Panc1 (cell line): ENCODE measurements at regions not wholly inside any gene's neighbourhood (a gene's known extent, or its start where the extent isn't known, plus 50 kb on each side); places are given as distances from the start of the nearest gene placed in this dataset.

Experiments used
- ATAC-seq: fragments of 200-7000 bp; cut with Tn5 transposase; 2 replicates; pipeline ENCODE4 v1.9.1; 2020; ENCODE audit warnings: mild to moderate bottlenecking, moderate library complexity
- BruUV-seq: library from RNA; stranded (reverse); fragments of 400-500 nt; replicated peaks from 2 replicates; lab custom pipeline; 2021; lab: Mats Ljungman, UMichigan
- CTCF ChIA-PET: fragments of 300-600 bp; sonication (Branson Sonifier 250); formaldehyde crosslinking; loops from one replicate; lab custom pipeline; 2022; ENCODE audit warnings: antibody characterized with exemption; lab: Charles Lee
- POLR2A ChIA-PET: fragments of 300-600 bp; sonication (Branson Sonifier 250); formaldehyde crosslinking; loops from one replicate; lab custom pipeline; 2022; ENCODE audit warnings: antibody characterized with exemption; lab: Charles Lee
- DNase-seq: peaks from one replicate; pipeline ENCODE4 v3.0.0-alpha.2; 2010; ENCODE audit warnings: low read depth, low spot score
- H3K27ac ChIP-seq: 2 replicates; pipeline ENCODE4 v1.5.1; 2011; ENCODE audit warnings: mild to moderate bottlenecking, low read length, inconsistent platforms
- H3K27me3 ChIP-seq: fragments of 200-500 bp; sonication (Bioruptor generic); 2 replicates; pipeline ENCODE4 v1.6.0; 2014; ENCODE audit warnings: low read length, inconsistent platforms; ENCODE audit not compliant: control insufficient read depth, insufficient read depth
- H3K36me3 ChIP-seq: fragments of 200-500 bp; sonication (Bioruptor generic); 2 replicates; pipeline ENCODE4 v1.5.1; 2014; ENCODE audit warnings: inconsistent platforms, mild to moderate bottlenecking, low read length, moderate library complexity; ENCODE audit not compliant: control insufficient read depth, insufficient read depth
- H3K4me1 ChIP-seq: 2 replicates; pipeline ENCODE4 v1.5.1; 2011; ENCODE audit warnings: inconsistent platforms, mild to moderate bottlenecking, low read length, moderate library complexity; ENCODE audit not compliant: control insufficient read depth, insufficient read depth
- H3K4me3 ChIP-seq, 2 experiments: 2 replicates each; pipeline ENCODE4 v1.5.1; 2011 to 2012; ENCODE audit warnings: low read depth in 2 of 2, low read length in 2 of 2, mild to moderate bottlenecking in 2 of 2, inconsistent platforms in 1 of 2, moderate library complexity in 1 of 2
- H3K9me3 ChIP-seq: fragments of 200-500 bp; sonication (Bioruptor generic); 2 replicates; pipeline ENCODE4 v1.5.1; 2014; ENCODE audit warnings: low read depth, mild to moderate bottlenecking, inconsistent platforms, low read length, moderate library complexity; ENCODE audit not compliant: control insufficient read depth, insufficient read depth
- POLR2AphosphoS5 ChIP-seq: IDR thresholded peaks from 2 replicates; pipeline ENCODE4 v1.6.1; 2012; ENCODE audit warnings: mild to moderate bottlenecking, low read depth, low read length, moderate library complexity
- SIN3A ChIP-seq: IDR thresholded peaks from 2 replicates; pipeline ENCODE4 v1.6.1; 2012; ENCODE audit warnings: low read depth, mild to moderate bottlenecking, low read length, moderate library complexity, borderline replicate concordance; ENCODE audit not compliant: insufficient read depth
- TCF7L2 ChIP-seq: IDR thresholded peaks from 2 replicates; pipeline ENCODE4 v1.6.1; 2011; ENCODE audit warnings: mild to moderate bottlenecking, low read depth, low read length, inconsistent platforms
- in situ Hi-C: cut with HindIII; loops from 2 replicates; pipeline ENCODE4 v1.10.0; 2016; ENCODE audit warnings: low sequenced_read_pairs, low pct_unique_long_range_greater_than_20kb
- intact Hi-C: fragments of 100-400 bp; cut with micrococcal nuclease; formaldehyde crosslinking; loops from one replicate; pipeline ENCODE4 v1.10.0; 2022; ENCODE audit not compliant: unreplicated experiment
- TF ChIP-seq, protein P1 (sequence below), 2 experiments: IDR thresholded peaks; 2 replicates each; pipeline ENCODE4 v1.6.1; 2011 to 2012; ENCODE audit warnings: low read depth in 2 of 2, control low read depth in 1 of 2, low read length in 1 of 2, mild to moderate bottlenecking in 1 of 2, moderate library complexity in 1 of 2; ENCODE audit not compliant: insufficient read depth in 1 of 2
- TF ChIP-seq, protein P2 (sequence below): fragments of 450-650 bp; IDR thresholded peaks from 2 replicates; pipeline ENCODE4 v1.5.1; 2017; ENCODE audit warnings: mild to moderate bottlenecking

- no TSS peak for BruUV-seq
- DNase-seq (no peak), ATAC-seq (no peak)
- TF ChIP-seq SIN3A (no peak), POLR2AphosphoS5 (no peak), TCF7L2 (no peak)
- TF ChIP-seq, protein P1, sequence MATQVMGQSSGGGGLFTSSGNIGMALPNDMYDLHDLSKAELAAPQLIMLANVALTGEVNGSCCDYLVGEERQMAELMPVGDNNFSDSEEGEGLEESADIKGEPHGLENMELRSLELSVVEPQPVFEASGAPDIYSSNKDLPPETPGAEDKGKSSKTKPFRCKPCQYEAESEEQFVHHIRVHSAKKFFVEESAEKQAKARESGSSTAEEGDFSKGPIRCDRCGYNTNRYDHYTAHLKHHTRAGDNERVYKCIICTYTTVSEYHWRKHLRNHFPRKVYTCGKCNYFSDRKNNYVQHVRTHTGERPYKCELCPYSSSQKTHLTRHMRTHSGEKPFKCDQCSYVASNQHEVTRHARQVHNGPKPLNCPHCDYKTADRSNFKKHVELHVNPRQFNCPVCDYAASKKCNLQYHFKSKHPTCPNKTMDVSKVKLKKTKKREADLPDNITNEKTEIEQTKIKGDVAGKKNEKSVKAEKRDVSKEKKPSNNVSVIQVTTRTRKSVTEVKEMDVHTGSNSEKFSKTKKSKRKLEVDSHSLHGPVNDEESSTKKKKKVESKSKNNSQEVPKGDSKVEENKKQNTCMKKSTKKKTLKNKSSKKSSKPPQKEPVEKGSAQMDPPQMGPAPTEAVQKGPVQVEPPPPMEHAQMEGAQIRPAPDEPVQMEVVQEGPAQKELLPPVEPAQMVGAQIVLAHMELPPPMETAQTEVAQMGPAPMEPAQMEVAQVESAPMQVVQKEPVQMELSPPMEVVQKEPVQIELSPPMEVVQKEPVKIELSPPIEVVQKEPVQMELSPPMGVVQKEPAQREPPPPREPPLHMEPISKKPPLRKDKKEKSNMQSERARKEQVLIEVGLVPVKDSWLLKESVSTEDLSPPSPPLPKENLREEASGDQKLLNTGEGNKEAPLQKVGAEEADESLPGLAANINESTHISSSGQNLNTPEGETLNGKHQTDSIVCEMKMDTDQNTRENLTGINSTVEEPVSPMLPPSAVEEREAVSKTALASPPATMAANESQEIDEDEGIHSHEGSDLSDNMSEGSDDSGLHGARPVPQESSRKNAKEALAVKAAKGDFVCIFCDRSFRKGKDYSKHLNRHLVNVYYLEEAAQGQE (IDR thresholded peaks at IDR 0.05; ENCODE audit: insufficient read depth in 1 of 2, low read depth in 2 of 2, low read length in 1 of 2) = no peak
- TF ChIP-seq, protein P2, sequence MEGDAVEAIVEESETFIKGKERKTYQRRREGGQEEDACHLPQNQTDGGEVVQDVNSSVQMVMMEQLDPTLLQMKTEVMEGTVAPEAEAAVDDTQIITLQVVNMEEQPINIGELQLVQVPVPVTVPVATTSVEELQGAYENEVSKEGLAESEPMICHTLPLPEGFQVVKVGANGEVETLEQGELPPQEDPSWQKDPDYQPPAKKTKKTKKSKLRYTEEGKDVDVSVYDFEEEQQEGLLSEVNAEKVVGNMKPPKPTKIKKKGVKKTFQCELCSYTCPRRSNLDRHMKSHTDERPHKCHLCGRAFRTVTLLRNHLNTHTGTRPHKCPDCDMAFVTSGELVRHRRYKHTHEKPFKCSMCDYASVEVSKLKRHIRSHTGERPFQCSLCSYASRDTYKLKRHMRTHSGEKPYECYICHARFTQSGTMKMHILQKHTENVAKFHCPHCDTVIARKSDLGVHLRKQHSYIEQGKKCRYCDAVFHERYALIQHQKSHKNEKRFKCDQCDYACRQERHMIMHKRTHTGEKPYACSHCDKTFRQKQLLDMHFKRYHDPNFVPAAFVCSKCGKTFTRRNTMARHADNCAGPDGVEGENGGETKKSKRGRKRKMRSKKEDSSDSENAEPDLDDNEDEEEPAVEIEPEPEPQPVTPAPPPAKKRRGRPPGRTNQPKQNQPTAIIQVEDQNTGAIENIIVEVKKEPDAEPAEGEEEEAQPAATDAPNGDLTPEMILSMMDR = no peak
- intact Hi-C loops = no loop called here
- Histone ChIP-seq H3K4me1 (no peaks in the 10 kb centered on the region), H3K27ac (no peak overlapping the region), H3K27me3 (no peaks in the 10 kb centered on the region), H3K4me3 (no peak overlapping the region), H3K9me3 (no peaks in the 10 kb centered on the region), H3K36me3 (no peaks in the 10 kb centered on the region)
- ChIA-PET CTCF (no interaction called here), POLR2A (no interaction called here)
- in situ Hi-C loops = no loop called here
These were observed 104.6 kb upstream of the KLF3 start for GRCh38 chr4:38559374-38559773.

GRCh38 chr4:38560340-38560739 lies 103.7 kb upstream of the KLF3 start:
- in situ Hi-C loops (no loop called here), intact Hi-C loops (no loop called here)
- BruUV-seq = no TSS peak
- TF ChIP-seq, protein P2 = no peak
- TF ChIP-seq SIN3A (no peak), TCF7L2 (no peak), POLR2AphosphoS5 (no peak)
- TF ChIP-seq, protein P1 (IDR thresholded peaks at IDR 0.05; ENCODE audit: insufficient read depth in 1 of 2, low read depth in 2 of 2, low read length in 1 of 2) = no peak
- ChIA-PET CTCF (no interaction called here), POLR2A (no interaction called here)
- Histone ChIP-seq H3K9me3 (no peaks in the 10 kb centered on the region), H3K36me3 (no peaks in the 10 kb centered on the region), H3K27me3 (no peaks in the 10 kb centered on the region), H3K27ac (no peak overlapping the region), H3K4me1 (no peaks in the 10 kb centered on the region), H3K4me3 (no peak overlapping the region)
- ATAC-seq (no peak), DNase-seq (no peak)
